ENCODE measurements at regions not wholly inside any gene's neighbourhood (a gene's known extent, or its start where the extent isn't known, plus 50 kb on each side); places are given as distances from the start of the nearest gene placed in this dataset.

DNA sequence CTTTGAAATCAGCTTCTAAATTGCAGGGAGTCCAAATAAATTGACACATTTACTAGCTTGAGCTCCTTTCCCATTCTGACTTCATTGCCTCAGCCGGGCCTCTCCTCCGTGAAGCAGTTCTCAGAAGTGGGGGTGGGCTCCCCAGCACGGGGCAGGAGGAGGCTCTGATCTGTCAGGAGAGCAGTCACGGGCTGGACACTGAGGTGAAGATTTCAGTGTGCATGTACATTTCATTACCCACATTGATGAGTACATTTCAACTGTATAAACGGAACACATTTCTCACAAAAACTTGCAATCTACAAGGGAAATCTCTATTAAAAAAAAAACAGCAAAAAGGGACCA lies 195.9 kb downstream of the SEMA6A start:
- Histone ChIP-seq H3K27ac (ENCODE audit: low read depth in 1 of 2, low read length in 2 of 2) (no peak overlapping the region), H3K9me3 (ENCODE audit: control insufficient read depth in 1 of 2, insufficient read depth in 1 of 2, low read length in 2 of 2) (no peaks in the 10 kb centered on the region), H3K4me3 (ENCODE audit: low read length) (no peak overlapping the region), H3K27me3 (ENCODE audit: control insufficient read depth in 1 of 2, insufficient read depth in 2 of 2, low read length in 2 of 2) (no peaks in the 10 kb centered on the region), H3K36me3 (ENCODE audit: insufficient read depth, low read length) (no peaks in the 10 kb centered on the region), H3K4me1 (ENCODE audit: insufficient read depth, low read length) (no peaks in the 10 kb centered on the region)
- H3K9me3 Mint-ChIP-seq, result no peaks in the 10 kb centered on the region
- TF ChIP-seq, protein P1, sequence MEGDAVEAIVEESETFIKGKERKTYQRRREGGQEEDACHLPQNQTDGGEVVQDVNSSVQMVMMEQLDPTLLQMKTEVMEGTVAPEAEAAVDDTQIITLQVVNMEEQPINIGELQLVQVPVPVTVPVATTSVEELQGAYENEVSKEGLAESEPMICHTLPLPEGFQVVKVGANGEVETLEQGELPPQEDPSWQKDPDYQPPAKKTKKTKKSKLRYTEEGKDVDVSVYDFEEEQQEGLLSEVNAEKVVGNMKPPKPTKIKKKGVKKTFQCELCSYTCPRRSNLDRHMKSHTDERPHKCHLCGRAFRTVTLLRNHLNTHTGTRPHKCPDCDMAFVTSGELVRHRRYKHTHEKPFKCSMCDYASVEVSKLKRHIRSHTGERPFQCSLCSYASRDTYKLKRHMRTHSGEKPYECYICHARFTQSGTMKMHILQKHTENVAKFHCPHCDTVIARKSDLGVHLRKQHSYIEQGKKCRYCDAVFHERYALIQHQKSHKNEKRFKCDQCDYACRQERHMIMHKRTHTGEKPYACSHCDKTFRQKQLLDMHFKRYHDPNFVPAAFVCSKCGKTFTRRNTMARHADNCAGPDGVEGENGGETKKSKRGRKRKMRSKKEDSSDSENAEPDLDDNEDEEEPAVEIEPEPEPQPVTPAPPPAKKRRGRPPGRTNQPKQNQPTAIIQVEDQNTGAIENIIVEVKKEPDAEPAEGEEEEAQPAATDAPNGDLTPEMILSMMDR (IDR thresholded peaks at IDR 0.05), result no peak
- CTCF ChIA-PET, result no interaction called here
- H3K4me1 Mint-ChIP-seq (ENCODE audit: low read depth), result no peaks in the 10 kb centered on the region
- no peak overlapping the region for H3K4me3 Mint-ChIP-seq
- H3K36me3 Mint-ChIP-seq (ENCODE audit: low read depth), result peaks cover 46% of the 10 kb centered on the region
- intact Hi-C loops (cut with DNase I, micrococcal nuclease), result no loop called here
- DNase-seq, result no peak
- ATAC-seq (ENCODE audit: poor library complexity), result no peak
- POLR2A ChIA-PET, result no interaction called here
- no peak overlapping the region for H3K27ac Mint-ChIP-seq
- no peaks in the 10 kb centered on the region for H3K27me3 Mint-ChIP-seq

DNA sequence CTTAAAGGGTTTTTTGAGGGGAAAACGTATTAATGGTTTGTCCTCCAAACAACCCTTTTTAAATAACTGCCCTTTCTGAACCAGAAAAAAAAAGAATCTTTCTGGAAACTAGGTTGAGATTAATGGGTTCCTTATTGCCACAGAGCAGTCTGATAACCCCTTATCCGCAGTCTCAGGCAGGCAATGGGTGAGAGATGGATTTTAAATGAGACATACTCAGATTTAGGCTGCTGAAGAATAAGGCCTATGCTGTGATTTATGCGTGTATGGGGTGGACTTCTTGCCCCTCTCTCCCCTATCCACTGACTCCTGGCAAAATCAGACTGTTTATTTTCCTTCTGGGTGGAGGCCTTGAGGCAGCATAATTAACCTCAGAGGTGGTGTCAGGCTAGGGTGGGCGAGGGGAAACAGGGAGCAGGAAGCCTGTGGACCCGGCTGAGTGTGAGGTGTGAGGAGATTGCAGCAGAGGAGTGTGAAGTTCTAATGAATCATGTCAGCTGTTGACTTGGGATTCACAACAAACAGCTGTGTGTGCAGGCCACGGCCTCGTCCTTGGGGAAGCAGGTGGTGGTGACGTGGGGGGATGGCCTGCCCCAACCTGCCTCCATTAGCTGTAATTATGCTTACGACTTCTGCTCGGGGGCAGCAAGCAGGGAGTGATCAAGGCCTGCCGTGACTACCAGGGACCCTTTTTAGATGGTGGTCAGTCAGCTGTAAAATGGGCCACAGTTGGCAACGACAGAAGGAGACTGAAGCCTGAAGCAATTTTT lies 196.4 kb downstream of the SEMA6A start:
- Histone ChIP-seq H3K4me3 (ENCODE audit: low read length) (no peak overlapping the region), H3K27me3 (ENCODE audit: control insufficient read depth in 1 of 2, insufficient read depth in 2 of 2, low read length in 2 of 2) (no peaks in the 10 kb centered on the region), H3K27ac (ENCODE audit: low read depth in 1 of 2, low read length in 2 of 2) (no peak overlapping the region), H3K36me3 (ENCODE audit: insufficient read depth, low read length) (no peaks in the 10 kb centered on the region), H3K4me1 (ENCODE audit: insufficient read depth, low read length) (no peaks in the 10 kb centered on the region), H3K9me3 (ENCODE audit: control insufficient read depth in 1 of 2, insufficient read depth in 1 of 2, low read length in 2 of 2) (no peaks in the 10 kb centered on the region)
- H3K4me3 Mint-ChIP-seq, result no peak overlapping the region
- no peak overlapping the region for H3K27ac Mint-ChIP-seq
- peaks cover 46% of the 10 kb centered on the region for H3K36me3 Mint-ChIP-seq (ENCODE audit: low read depth)
- ChIA-PET CTCF (no interaction called here), POLR2A (no interaction called here)
- TF ChIP-seq, protein P1 (IDR thresholded peaks at IDR 0.05), result no peak
- no peaks in the 10 kb centered on the region for H3K27me3 Mint-ChIP-seq
- ATAC-seq (ENCODE audit: poor library complexity) (no peak), DNase-seq (no peak)
- intact Hi-C loops (cut with DNase I, micrococcal nuclease), result no loop called here
- no peaks in the 10 kb centered on the region for H3K9me3 Mint-ChIP-seq
- H3K4me1 Mint-ChIP-seq (ENCODE audit: low read depth), result no peaks in the 10 kb centered on the region

DNA sequence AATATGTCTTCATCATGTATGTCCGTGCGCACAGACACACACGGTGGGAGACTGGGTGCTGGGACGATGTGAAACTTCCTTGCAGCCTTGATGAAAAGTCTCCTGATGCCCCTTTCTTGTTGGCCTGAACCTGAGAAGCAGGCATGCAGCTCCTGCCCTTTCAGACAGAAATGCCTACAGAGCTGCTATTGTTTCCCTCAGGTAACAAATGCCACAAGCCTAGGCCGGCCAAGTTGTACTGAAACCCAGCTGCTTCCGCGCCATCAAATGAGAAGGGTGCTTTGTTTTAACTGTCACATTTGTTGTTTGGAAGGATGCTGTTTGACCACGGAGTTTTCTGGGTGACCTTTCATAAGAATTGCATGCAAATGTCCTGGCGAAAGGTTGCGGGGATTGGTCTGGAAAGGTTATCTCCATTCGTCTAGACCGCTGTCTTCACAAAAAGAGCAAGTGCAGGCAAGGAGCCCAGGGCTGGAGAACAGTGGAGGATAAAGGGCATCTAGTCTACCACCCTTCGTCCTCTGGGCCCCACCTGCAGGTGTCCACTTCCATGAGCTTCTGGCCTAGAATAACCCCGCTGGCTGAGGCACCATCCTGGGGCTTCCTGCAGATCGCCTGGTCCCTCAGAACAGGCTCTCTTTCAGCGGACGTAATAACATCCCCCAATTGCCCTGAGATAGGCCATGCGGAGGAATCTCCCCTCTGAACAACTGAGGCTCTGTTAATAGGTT lies 197.2 kb downstream of the SEMA6A start:
- intact Hi-C loops (cut with DNase I, micrococcal nuclease), result no loop called here
- Histone ChIP-seq H3K4me3 (ENCODE audit: low read length) (no peak overlapping the region), H3K27ac (ENCODE audit: low read depth in 1 of 2, low read length in 2 of 2) (no peak overlapping the region), H3K27me3 (ENCODE audit: control insufficient read depth in 1 of 2, insufficient read depth in 2 of 2, low read length in 2 of 2) (no peaks in the 10 kb centered on the region), H3K9me3 (ENCODE audit: control insufficient read depth in 1 of 2, insufficient read depth in 1 of 2, low read length in 2 of 2) (no peaks in the 10 kb centered on the region), H3K4me1 (ENCODE audit: insufficient read depth, low read length) (no peaks in the 10 kb centered on the region), H3K36me3 (ENCODE audit: insufficient read depth, low read length) (no peaks in the 10 kb centered on the region)
- POLR2A ChIA-PET, result no interaction called here
- CTCF ChIA-PET, result no interaction called here
- DNase-seq, result no peak
- peaks cover 42% of the 10 kb centered on the region for H3K36me3 Mint-ChIP-seq (ENCODE audit: low read depth)
- no peaks in the 10 kb centered on the region for H3K27me3 Mint-ChIP-seq
- no peaks in the 10 kb centered on the region for H3K4me1 Mint-ChIP-seq (ENCODE audit: low read depth)
- ATAC-seq (ENCODE audit: poor library complexity), result no peak
- no peak overlapping the region for H3K27ac Mint-ChIP-seq
- TF ChIP-seq, protein P1 (IDR thresholded peaks at IDR 0.05), result no peak
- H3K9me3 Mint-ChIP-seq, result no peaks in the 10 kb centered on the region
- no peak overlapping the region for H3K4me3 Mint-ChIP-seq

Measured in CD4-positive, alpha-beta T cell (primary cell).